SK-N-SH (cell line): ENCODE measurements at regions not wholly inside any gene's neighbourhood (a gene's known extent, or its start where the extent isn't known, plus 50 kb on each side); places are given as distances from the start of the nearest gene placed in this dataset.

Experiments used
- CTCF ChIA-PET: fragments of 300-600, 350-600 bp; formaldehyde crosslinking; extraction: SDS; loops from one replicate; lab custom pipeline; 2021; lab: Yijun Ruan, JAX
- POLR2A ChIA-PET: fragments of 350-600 bp; sonication (Branson Sonifier 250); formaldehyde crosslinking; extraction: SDS; loops from one replicate; lab custom pipeline; 2020; ENCODE audit warnings: antibody characterized with exemption, inconsistent platforms; lab: Yijun Ruan, JAX
- DNase-seq: peaks from one replicate; pipeline ENCODE4 v3.0.0; 2012
- H2AFZ ChIP-seq: fragments of 200-600 bp; sonication (generic); 2 replicates; pipeline ENCODE4 v1.8.1; 2016; ENCODE audit warnings: antibody characterized with exemption, mild to moderate bottlenecking, low read depth
- H3F3A ChIP-seq: fragments of 200-600 bp; sonication (generic); replicated peaks from 2 replicates; pipeline ENCODE3; 2016; ENCODE audit warnings: antibody characterized with exemption, mild to moderate bottlenecking; ENCODE audit not compliant: insufficient read depth
- H3K27ac ChIP-seq, 2 experiments: fragments of 200-500 bp in 1 of 2; fragments of 200-600 bp in 1 of 2; sonication (Bioruptor generic) in 1 of 2; sonication (generic), shearing (Covaris generic) in 1 of 2; 2 replicates each; pipeline versions ENCODE4 v1.5.1 to v1.6.1; 2014 to 2016; ENCODE audit warnings: low read depth in 2 of 2, inconsistent platforms in 1 of 2, low read length in 1 of 2, mild to moderate bottlenecking in 1 of 2, mixed read lengths in 1 of 2
- H3K27me3 ChIP-seq: fragments of 200-600 bp; sonication (generic), shearing (Covaris generic); 2 replicates; pipeline ENCODE4 v1.6.1; 2016; ENCODE audit warnings: mixed run types; ENCODE audit not compliant: insufficient read depth
- H3K36me3 ChIP-seq, 2 experiments: fragments of 200-500 bp in 1 of 2; fragments of 200-600 bp in 1 of 2; sonication (Bioruptor generic) in 1 of 2; sonication (generic) in 1 of 2; replicated peaks in 1 of 2; 2 replicates each; pipeline versions ENCODE3 to v1.5.1; 2014 to 2016; ENCODE audit warnings: low read length in 1 of 2, mild to moderate bottlenecking in 1 of 2; ENCODE audit not compliant: insufficient read depth in 2 of 2, control insufficient read depth in 1 of 2
- H3K4me1 ChIP-seq, 2 experiments: fragments of 200-500 bp in 1 of 2; fragments of 200-600 bp in 1 of 2; sonication (Bioruptor generic) in 1 of 2; sonication (generic), shearing (Covaris generic) in 1 of 2; 2 replicates each; pipeline versions ENCODE4 v1.5.1 to v1.6.1; 2014 to 2016; ENCODE audit warnings: low read depth in 1 of 2, low read length in 1 of 2, mixed run types in 1 of 2; ENCODE audit not compliant: insufficient read depth in 2 of 2, control insufficient read depth in 1 of 2
- H3K4me2 ChIP-seq: fragments of 200-600 bp; sonication (generic), shearing (Covaris generic); 2 replicates; pipeline ENCODE4 v1.6.1; 2017; ENCODE audit warnings: mixed run types
- H3K4me3 ChIP-seq, 2 experiments: fragments of 200-500 bp in 1 of 2; fragments of 200-600 bp in 1 of 2; sonication (Bioruptor generic) in 1 of 2; sonication (generic), shearing (Covaris generic) in 1 of 2; 2 replicates each; pipeline versions ENCODE4 v1.5.1 to v1.8.1; 2014 to 2016; ENCODE audit warnings: low read depth in 2 of 2, inconsistent platforms in 1 of 2, low read length in 1 of 2, mild to moderate bottlenecking in 1 of 2, mixed read lengths in 1 of 2, moderate library complexity in 1 of 2
- H3K79me2 ChIP-seq: fragments of 200-600 bp; sonication (generic); 2 replicates; pipeline ENCODE4 v1.8.1; 2017; ENCODE audit warnings: mild to moderate bottlenecking; ENCODE audit not compliant: insufficient read depth
- H3K9ac ChIP-seq: fragments of 200-600 bp; sonication (generic); 2 replicates; pipeline ENCODE4 v1.6.1; 2017; ENCODE audit warnings: mixed run types
- H3K9me2 ChIP-seq: fragments of 200-600 bp; sonication (generic); 2 replicates; pipeline ENCODE4 v1.6.1; 2017; ENCODE audit warnings: mixed run types
- H3K9me3 ChIP-seq: fragments of 200-600 bp; sonication (generic); 2 replicates; pipeline ENCODE4 v1.6.1; 2017; ENCODE audit warnings: mixed run types, mild to moderate bottlenecking, moderate library complexity
- H4K20me1 ChIP-seq: fragments of 200-600 bp; sonication (generic); 2 replicates; pipeline ENCODE4 v1.6.1; 2017; ENCODE audit warnings: mild to moderate bottlenecking, mixed run types; ENCODE audit not compliant: insufficient read depth
- CHD2 ChIP-seq: fragments of 150-350 bp; IDR thresholded peaks from 2 replicates; pipeline ENCODE4 v1.6.1; 2018; ENCODE audit warnings: low read length; ENCODE audit not compliant: partially characterized antibody
- EZH2phosphoT487 ChIP-seq: fragments of 200-600 bp; sonication (generic); IDR thresholded peaks from 2 replicates; pipeline ENCODE4 v1.6.1; 2017; ENCODE audit warnings: low read depth, mixed run types, mild to moderate bottlenecking, antibody characterized with exemption, moderate library complexity, borderline replicate concordance
- FOSL2 ChIP-seq: IDR thresholded peaks from 2 replicates; pipeline ENCODE4 v1.4.0; 2012; ENCODE audit warnings: low read depth, mild to moderate bottlenecking, moderate library complexity, borderline replicate concordance
- FOXJ3 ChIP-seq: sonication (generic); formaldehyde crosslinking; IDR thresholded peaks from 2 replicates; pipeline ENCODE4 v1.5.1; 2020; ENCODE audit warnings: mild to moderate bottlenecking, missing genetic modification reagents
- GABPA ChIP-seq: IDR thresholded peaks from 2 replicates; pipeline ENCODE4 v1.4.0; 2012; ENCODE audit warnings: low read depth, mild to moderate bottlenecking
- JUND ChIP-seq: IDR thresholded peaks from 2 replicates; pipeline ENCODE4 v1.4.0; 2012
- MEF2A ChIP-seq: IDR thresholded peaks from 2 replicates; pipeline ENCODE4 v1.4.0; 2012; ENCODE audit warnings: low read depth, borderline replicate concordance
- NRF1 ChIP-seq: IDR thresholded peaks from 2 replicates; pipeline ENCODE4 v1.6.1; 2012; ENCODE audit warnings: low read depth, mild to moderate bottlenecking, low read length
- POLR2AphosphoS5 ChIP-seq: IDR thresholded peaks from 2 replicates; pipeline ENCODE4 v1.6.1; 2012; ENCODE audit warnings: low read depth, low read length
- RCOR1 ChIP-seq: fragments of 150-350 bp; IDR thresholded peaks from 2 replicates; pipeline ENCODE4 v1.6.1; 2017; ENCODE audit warnings: antibody characterized with exemption, low read length
- RXRA ChIP-seq: IDR thresholded peaks from 2 replicates; pipeline ENCODE4 v1.4.0; 2012; ENCODE audit warnings: low read depth, mild to moderate bottlenecking, borderline replicate concordance
- SIN3A ChIP-seq: IDR thresholded peaks from 2 replicates; pipeline ENCODE4 v1.6.1; 2012; ENCODE audit warnings: low read depth, mild to moderate bottlenecking, low read length, moderate library complexity, borderline replicate concordance
- TAF1 ChIP-seq: IDR thresholded peaks from 2 replicates; pipeline ENCODE4 v1.6.1; 2012; ENCODE audit warnings: low read depth, mild to moderate bottlenecking, low read length, moderate library complexity, borderline replicate concordance
- TEAD4 ChIP-seq: IDR thresholded peaks from 2 replicates; pipeline ENCODE4 v1.4.0; 2012; ENCODE audit warnings: mild to moderate bottlenecking, borderline replicate concordance; ENCODE audit not compliant: insufficient read depth
- WGBS: methylation state at CpG from one replicate; pipeline ENCODE4 v1.1.6; 2017; ENCODE audit warnings: low lambda C conversion rate; 5-methylcytosine and 5-hydroxymethylcytosine counted together
- TF ChIP-seq, protein P1 (sequence below): IDR thresholded peaks from 2 replicates; pipeline ENCODE4 v1.6.1; 2012; ENCODE audit warnings: mild to moderate bottlenecking, low read depth, low read length, moderate library complexity
- TF ChIP-seq, protein P2 (sequence below): fragments of 150-350 bp; IDR thresholded peaks from 2 replicates; pipeline ENCODE4 v1.6.1; 2016; ENCODE audit warnings: mild to moderate bottlenecking, low read depth, low read length
- TF ChIP-seq, protein P3 (sequence below): fragments of 200-600 bp; sonication (generic); IDR thresholded peaks from 2 replicates; pipeline ENCODE4 v1.6.1; 2017; ENCODE audit warnings: antibody characterized with exemption, mild to moderate bottlenecking, moderate library complexity
- TF ChIP-seq, protein P4 (sequence below): IDR thresholded peaks from 2 replicates; pipeline ENCODE4; 2012

DNA sequence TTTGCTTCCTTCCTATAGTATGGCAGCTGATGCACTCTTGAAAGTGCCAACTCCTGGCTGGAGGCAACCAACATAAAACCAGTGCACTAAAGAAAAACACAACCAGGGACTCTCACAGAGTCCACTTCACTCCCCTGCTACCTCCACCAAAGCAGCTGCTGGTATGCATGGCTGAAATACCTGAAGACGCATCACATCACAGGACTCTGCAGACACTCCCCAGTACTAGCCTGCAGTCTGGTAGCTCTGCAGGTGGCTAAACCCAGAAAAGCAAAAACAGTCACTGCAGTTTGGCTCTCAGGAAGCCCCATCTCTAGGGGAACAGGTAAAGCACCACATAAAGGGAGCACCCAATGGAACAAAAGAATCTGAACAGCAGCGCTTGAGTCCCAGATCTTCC lies 473.0 kb upstream of the SPTLC3 start:
- Histone ChIP-seq H3K9me3 (no peaks in the 10 kb centered on the region), H3K27me3 (no peaks in the 10 kb centered on the region), H3K79me2 (no peaks in the 10 kb centered on the region), H2AFZ (no peak overlapping the region), H3K4me2 (no peak overlapping the region), H3K4me1 (no peaks in the 10 kb centered on the region), H3K9ac (no peak overlapping the region), H3K4me3 (no peak overlapping the region), H4K20me1 (no peaks in the 10 kb centered on the region), H3K9me2 (no peaks in the 10 kb centered on the region; the same call in 1 of the 2 replicates), H3F3A (no peaks in the 10 kb centered on the region), H3K36me3 (no peaks in the 10 kb centered on the region), H3K27ac (no peak overlapping the region)
- no peak for DNase-seq
- WGBS, result 68% methylated on average over 2 of the region's 2 CpGs
- CTCF ChIA-PET, result no interaction called here
- no peak for TF ChIP-seq EZH2phosphoT487
- TF ChIP-seq POLR2AphosphoS5, result no peak
- TF ChIP-seq JUND, result no peak
- TF ChIP-seq FOXJ3, result no peak
- TF ChIP-seq MEF2A, result no peak
- TF ChIP-seq TEAD4, result no peak
- no peak for TF ChIP-seq TAF1
- TF ChIP-seq NRF1, result no peak
- TF ChIP-seq RXRA, result no peak
- no peak for TF ChIP-seq GABPA
- TF ChIP-seq SIN3A, result no peak
- TF ChIP-seq, protein P1, sequence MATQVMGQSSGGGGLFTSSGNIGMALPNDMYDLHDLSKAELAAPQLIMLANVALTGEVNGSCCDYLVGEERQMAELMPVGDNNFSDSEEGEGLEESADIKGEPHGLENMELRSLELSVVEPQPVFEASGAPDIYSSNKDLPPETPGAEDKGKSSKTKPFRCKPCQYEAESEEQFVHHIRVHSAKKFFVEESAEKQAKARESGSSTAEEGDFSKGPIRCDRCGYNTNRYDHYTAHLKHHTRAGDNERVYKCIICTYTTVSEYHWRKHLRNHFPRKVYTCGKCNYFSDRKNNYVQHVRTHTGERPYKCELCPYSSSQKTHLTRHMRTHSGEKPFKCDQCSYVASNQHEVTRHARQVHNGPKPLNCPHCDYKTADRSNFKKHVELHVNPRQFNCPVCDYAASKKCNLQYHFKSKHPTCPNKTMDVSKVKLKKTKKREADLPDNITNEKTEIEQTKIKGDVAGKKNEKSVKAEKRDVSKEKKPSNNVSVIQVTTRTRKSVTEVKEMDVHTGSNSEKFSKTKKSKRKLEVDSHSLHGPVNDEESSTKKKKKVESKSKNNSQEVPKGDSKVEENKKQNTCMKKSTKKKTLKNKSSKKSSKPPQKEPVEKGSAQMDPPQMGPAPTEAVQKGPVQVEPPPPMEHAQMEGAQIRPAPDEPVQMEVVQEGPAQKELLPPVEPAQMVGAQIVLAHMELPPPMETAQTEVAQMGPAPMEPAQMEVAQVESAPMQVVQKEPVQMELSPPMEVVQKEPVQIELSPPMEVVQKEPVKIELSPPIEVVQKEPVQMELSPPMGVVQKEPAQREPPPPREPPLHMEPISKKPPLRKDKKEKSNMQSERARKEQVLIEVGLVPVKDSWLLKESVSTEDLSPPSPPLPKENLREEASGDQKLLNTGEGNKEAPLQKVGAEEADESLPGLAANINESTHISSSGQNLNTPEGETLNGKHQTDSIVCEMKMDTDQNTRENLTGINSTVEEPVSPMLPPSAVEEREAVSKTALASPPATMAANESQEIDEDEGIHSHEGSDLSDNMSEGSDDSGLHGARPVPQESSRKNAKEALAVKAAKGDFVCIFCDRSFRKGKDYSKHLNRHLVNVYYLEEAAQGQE, result no peak
- no peak for TF ChIP-seq CHD2
- no peak for TF ChIP-seq FOSL2
- TF ChIP-seq, protein P2, sequence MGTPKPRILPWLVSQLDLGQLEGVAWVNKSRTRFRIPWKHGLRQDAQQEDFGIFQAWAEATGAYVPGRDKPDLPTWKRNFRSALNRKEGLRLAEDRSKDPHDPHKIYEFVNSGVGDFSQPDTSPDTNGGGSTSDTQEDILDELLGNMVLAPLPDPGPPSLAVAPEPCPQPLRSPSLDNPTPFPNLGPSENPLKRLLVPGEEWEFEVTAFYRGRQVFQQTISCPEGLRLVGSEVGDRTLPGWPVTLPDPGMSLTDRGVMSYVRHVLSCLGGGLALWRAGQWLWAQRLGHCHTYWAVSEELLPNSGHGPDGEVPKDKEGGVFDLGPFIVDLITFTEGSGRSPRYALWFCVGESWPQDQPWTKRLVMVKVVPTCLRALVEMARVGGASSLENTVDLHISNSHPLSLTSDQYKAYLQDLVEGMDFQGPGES, result no peak
- TF ChIP-seq RCOR1, result no peak
- TF ChIP-seq, protein P3, sequence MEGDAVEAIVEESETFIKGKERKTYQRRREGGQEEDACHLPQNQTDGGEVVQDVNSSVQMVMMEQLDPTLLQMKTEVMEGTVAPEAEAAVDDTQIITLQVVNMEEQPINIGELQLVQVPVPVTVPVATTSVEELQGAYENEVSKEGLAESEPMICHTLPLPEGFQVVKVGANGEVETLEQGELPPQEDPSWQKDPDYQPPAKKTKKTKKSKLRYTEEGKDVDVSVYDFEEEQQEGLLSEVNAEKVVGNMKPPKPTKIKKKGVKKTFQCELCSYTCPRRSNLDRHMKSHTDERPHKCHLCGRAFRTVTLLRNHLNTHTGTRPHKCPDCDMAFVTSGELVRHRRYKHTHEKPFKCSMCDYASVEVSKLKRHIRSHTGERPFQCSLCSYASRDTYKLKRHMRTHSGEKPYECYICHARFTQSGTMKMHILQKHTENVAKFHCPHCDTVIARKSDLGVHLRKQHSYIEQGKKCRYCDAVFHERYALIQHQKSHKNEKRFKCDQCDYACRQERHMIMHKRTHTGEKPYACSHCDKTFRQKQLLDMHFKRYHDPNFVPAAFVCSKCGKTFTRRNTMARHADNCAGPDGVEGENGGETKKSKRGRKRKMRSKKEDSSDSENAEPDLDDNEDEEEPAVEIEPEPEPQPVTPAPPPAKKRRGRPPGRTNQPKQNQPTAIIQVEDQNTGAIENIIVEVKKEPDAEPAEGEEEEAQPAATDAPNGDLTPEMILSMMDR, result no peak
- TF ChIP-seq, protein P4, sequence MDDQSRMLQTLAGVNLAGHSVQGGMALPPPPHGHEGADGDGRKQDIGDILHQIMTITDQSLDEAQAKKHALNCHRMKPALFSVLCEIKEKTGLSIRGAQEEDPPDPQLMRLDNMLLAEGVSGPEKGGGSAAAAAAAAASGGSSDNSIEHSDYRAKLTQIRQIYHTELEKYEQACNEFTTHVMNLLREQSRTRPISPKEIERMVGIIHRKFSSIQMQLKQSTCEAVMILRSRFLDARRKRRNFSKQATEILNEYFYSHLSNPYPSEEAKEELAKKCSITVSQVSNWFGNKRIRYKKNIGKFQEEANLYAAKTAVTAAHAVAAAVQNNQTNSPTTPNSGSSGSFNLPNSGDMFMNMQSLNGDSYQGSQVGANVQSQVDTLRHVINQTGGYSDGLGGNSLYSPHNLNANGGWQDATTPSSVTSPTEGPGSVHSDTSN, result no peak
- POLR2A ChIA-PET, result no interaction called here
